ENCODE measurements at regions not wholly inside any gene's neighbourhood (a gene's known extent, or its start where the extent isn't known, plus 50 kb on each side); places are given as distances from the start of the nearest gene placed in this dataset.
"Not testable (repeated sequence)": the region's sequence is repeated elsewhere in the genome, so short reads cannot be mapped to it uniquely, and the experiment has no call there.

DNA sequence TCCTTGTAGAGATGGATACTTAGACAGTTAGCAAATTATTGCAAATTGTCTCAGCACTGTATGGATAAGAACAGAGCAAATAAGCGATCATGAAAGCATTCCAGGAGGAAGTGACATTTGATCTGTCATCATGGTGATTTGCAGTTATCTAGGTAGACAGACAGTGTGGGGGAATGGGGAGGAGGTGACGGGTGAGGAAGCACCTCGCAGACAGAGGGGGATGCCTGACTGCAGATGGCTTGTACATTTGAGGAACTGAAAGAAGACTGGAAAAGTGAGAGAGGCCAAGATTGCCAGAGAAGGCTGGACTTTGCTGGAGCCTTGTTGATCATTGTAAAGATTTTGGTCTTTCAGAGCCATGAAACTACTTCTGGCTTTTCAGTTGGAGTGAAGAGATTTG lies 318.2 kb upstream of the CELF2 start:
- no peaks in the 10 kb centered on the region; the same call in 1 of the 2 replicates for H3K4me1 ChIP-seq (ENCODE audit: control insufficient read depth, insufficient read depth, low read length)
- H3K4me3 ChIP-seq (ENCODE audit: low read length) = no peak overlapping the region
- H3K9me3 ChIP-seq (ENCODE audit: control insufficient read depth, insufficient read depth, low read length) = no peaks in the 10 kb centered on the region
- no peak for DNase-seq (ENCODE audit: low read depth, low spot score)
- H3K27me3 ChIP-seq (ENCODE audit: control insufficient read depth, insufficient read depth, low read length) = no peaks in the 10 kb centered on the region; the same call in 1 of the 2 replicates
- no peaks in the 10 kb centered on the region for H3K36me3 ChIP-seq (ENCODE audit: control insufficient read depth, insufficient read depth, low read length)
- H3K27ac ChIP-seq (ENCODE audit: low read length) = no peak overlapping the region
- no CpG with 5 or more reads among the region's 3 CpGs for WGBS (ENCODE audit: insufficient coverage, insufficient read length)

DNA sequence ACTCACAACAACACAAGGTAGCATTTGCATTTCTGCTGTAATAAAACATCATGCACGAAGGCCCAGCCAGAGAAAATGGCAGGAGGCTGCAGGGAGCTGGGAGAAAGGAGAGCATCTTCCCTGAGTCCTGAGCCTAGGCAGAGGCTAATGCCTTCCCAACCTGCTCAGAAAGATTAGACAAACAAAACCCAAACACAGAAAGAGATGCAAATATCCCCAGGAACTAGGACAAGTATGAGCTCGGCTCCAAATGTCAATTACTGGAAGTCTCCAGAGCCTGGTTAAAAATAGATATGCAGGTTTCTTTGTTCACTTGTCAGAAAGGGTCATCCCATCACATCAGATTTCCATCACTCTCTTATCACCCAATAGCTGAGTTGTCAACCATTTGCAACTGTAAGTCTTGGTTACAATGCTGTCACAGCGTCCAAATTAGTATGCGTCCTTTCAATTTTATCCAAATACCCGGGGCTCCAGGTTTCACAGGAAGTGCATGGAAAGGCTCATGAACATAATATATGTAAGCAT lies 316.5 kb upstream of the CELF2 start:
- H3K36me3 ChIP-seq (ENCODE audit: control insufficient read depth, insufficient read depth, low read length) = no peaks in the 10 kb centered on the region
- H3K4me1 ChIP-seq (ENCODE audit: control insufficient read depth, insufficient read depth, low read length) = no peaks in the 10 kb centered on the region; the same call in 1 of the 2 replicates
- DNase-seq (ENCODE audit: low read depth, low spot score) = no peak
- no peak overlapping the region for H3K4me3 ChIP-seq (ENCODE audit: low read length)
- no peak overlapping the region for H3K27ac ChIP-seq (ENCODE audit: low read length)
- no CpG with 5 or more reads among the region's 5 CpGs for WGBS (ENCODE audit: insufficient coverage, insufficient read length)
- H3K9me3 ChIP-seq (ENCODE audit: control insufficient read depth, insufficient read depth, low read length) = no peaks in the 10 kb centered on the region
- no peaks in the 10 kb centered on the region; the same call in 1 of the 2 replicates for H3K27me3 ChIP-seq (ENCODE audit: control insufficient read depth, insufficient read depth, low read length)

DNA sequence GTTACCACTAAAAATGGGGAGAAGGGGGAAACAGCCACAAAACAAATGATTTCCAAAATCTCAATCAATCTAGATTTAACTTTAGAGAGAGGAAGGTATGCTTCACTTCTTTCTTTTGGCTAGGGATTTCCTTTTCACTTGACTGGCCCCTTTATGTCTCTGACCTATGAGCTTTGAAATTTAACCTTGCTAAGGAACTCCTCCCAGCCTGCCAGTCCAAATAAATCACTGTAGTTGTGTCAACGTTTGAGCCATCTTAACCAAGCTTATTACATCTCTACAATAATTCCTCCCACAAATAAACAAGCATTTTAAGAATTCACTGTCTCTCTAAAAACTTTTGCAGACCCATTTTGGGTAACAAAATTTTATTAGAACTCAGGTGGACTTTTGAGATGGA lies 315.5 kb upstream of the CELF2 start:
- no peaks in the 10 kb centered on the region for H3K36me3 ChIP-seq (ENCODE audit: control insufficient read depth, insufficient read depth, low read length)
- H3K4me1 ChIP-seq (ENCODE audit: control insufficient read depth, insufficient read depth, low read length) = no peaks in the 10 kb centered on the region; the same call in 1 of the 2 replicates
- H3K27ac ChIP-seq (ENCODE audit: low read length) = no peak overlapping the region
- H3K27me3 ChIP-seq (ENCODE audit: control insufficient read depth, insufficient read depth, low read length) = no peaks in the 10 kb centered on the region; the same call in 1 of the 2 replicates
- no peak for DNase-seq (ENCODE audit: low read depth, low spot score)
- WGBS (ENCODE audit: insufficient coverage, insufficient read length) = no CpG with 5 or more reads among the region's 1 CpG
- no peak overlapping the region for H3K4me3 ChIP-seq (ENCODE audit: low read length)
- no peaks in the 10 kb centered on the region for H3K9me3 ChIP-seq (ENCODE audit: control insufficient read depth, insufficient read depth, low read length)

DNA sequence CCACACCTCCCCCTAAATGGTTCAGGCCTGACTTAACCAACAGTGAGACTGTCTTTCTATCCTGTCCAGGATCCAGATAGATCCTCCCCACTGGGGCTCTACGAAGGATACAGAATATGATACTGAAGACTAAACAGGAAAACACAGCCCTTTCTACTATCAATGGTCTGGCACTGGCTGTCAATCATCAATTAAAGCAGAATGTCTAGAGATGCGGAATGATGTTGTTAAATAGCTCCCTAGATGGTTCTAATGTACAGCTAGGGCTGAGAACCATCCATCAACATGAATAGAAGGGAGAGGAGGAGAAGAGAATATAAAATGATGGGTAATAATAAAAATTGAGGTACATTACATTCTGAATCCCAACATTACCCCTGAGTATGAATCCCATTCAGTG lies 314.3 kb upstream of the CELF2 start:
- Histone ChIP-seq H3K9me3 (ENCODE audit: control insufficient read depth, insufficient read depth, low read length) (no peaks in the 10 kb centered on the region), H3K27ac (ENCODE audit: low read length) (no peak overlapping the region), H3K27me3 (ENCODE audit: control insufficient read depth, insufficient read depth, low read length) (no peaks in the 10 kb centered on the region; the same call in 1 of the 2 replicates), H3K4me3 (ENCODE audit: low read length) (no peak overlapping the region), H3K4me1 (ENCODE audit: control insufficient read depth, insufficient read depth, low read length) (no peaks in the 10 kb centered on the region; the same call in 1 of the 2 replicates), H3K36me3 (ENCODE audit: control insufficient read depth, insufficient read depth, low read length) (no peaks in the 10 kb centered on the region)
- WGBS (ENCODE audit: insufficient coverage, insufficient read length) = no CpG with 5 or more reads among the region's 2 CpGs
- DNase-seq (ENCODE audit: low read depth, low spot score) = no peak

DNA sequence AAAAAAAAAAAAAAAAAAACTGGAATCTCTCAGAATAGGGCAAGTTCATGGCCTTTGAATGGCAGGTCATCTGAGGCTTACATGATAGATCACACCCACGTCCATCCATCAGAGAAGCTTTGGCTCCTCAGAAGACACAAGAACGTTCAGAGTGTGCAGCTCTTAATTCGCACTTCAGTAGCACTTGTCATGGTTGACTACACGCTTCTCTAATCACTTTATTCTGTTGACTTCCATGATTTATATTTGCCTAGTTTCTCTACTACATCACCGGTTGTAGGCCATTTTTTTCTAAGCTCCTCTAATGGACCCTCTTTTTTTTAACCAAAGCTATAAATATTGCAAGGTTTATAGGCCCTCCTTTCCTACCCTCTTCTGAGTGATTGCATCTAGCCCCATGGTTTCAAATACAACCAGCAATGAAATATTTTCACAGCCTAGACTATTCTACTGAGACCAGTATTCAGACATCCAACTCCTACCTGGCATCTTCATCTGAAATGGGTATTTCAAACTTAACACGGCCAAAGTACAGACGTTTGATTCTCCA lies 305.4 kb upstream of the CELF2 start:
- H3K36me3 ChIP-seq (ENCODE audit: control insufficient read depth, insufficient read depth, low read length) = no peaks in the 10 kb centered on the region
- H3K27ac ChIP-seq (ENCODE audit: low read length) = no peak overlapping the region
- peaks cover 2% of the 10 kb centered on the region; the same call in 1 of the 2 replicates for H3K4me1 ChIP-seq (ENCODE audit: control insufficient read depth, insufficient read depth, low read length)
- DNase-seq (ENCODE audit: low read depth, low spot score) = no peak
- H3K4me3 ChIP-seq (ENCODE audit: low read length) = no peak overlapping the region
- no peaks in the 10 kb centered on the region for H3K9me3 ChIP-seq (ENCODE audit: control insufficient read depth, insufficient read depth, low read length)
- H3K27me3 ChIP-seq (ENCODE audit: control insufficient read depth, insufficient read depth, low read length) = no peaks in the 10 kb centered on the region
- no CpG with 5 or more reads among the region's 7 CpGs for WGBS (ENCODE audit: insufficient coverage, insufficient read length)

DNA sequence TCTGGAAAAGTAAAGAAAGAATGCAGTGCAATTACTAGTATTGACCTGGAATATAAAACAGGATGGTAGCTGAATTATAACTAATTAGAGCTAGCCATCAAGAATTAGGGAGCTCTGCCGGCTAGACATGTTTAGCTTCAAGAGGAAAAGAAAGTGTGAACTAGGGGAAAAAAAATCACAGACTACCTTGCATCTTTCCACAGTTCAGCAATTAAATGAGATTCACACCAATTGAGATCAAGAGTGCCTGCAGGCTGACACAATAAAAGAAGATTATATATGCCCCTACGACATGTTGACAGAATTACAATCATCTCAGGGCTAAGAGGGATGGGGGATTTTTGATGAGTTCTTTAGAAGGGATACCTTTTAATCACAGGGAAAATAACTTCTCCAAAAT lies 303.3 kb upstream of the CELF2 start:
- DNase-seq (ENCODE audit: low read depth, low spot score) = no peak
- Histone ChIP-seq H3K9me3 (ENCODE audit: control insufficient read depth, insufficient read depth, low read length) (no peaks in the 10 kb centered on the region), H3K36me3 (ENCODE audit: control insufficient read depth, insufficient read depth, low read length) (no peaks in the 10 kb centered on the region), H3K4me1 (ENCODE audit: control insufficient read depth, insufficient read depth, low read length) (peaks cover 2% of the 10 kb centered on the region; the same call in 1 of the 2 replicates), H3K27me3 (ENCODE audit: control insufficient read depth, insufficient read depth, low read length) (no peaks in the 10 kb centered on the region), H3K27ac (ENCODE audit: low read length) (no peak overlapping the region), H3K4me3 (ENCODE audit: low read length) (no peak overlapping the region)
- WGBS (ENCODE audit: insufficient coverage, insufficient read length) = no CpG with 5 or more reads among the region's 2 CpGs

DNA sequence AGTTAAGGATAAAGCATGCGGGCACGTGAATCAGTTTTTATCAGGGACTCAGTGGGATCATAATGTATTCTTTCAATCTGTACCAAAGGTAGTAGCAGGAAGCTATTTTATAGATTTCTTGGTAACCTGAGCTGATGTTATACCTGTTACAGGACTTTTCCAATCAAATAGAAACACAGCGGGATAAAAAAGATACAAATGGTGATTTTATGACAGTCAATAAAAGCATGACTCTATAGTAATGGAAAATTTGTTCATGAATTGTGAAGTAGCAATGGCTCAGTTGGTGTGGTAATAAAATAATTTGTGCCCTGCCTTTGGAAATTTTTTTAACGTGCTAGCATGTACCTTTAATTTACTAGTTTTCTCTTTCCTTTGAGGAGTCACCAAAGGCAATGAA lies 300.7 kb upstream of the CELF2 start:
- Histone ChIP-seq H3K27ac (ENCODE audit: low read length) (no peak overlapping the region), H3K36me3 (ENCODE audit: control insufficient read depth, insufficient read depth, low read length) (no peaks in the 10 kb centered on the region), H3K4me3 (ENCODE audit: low read length) (no peak overlapping the region), H3K4me1 (ENCODE audit: control insufficient read depth, insufficient read depth, low read length) (no peaks in the 10 kb centered on the region), H3K9me3 (ENCODE audit: control insufficient read depth, insufficient read depth, low read length) (no peaks in the 10 kb centered on the region), H3K27me3 (ENCODE audit: control insufficient read depth, insufficient read depth, low read length) (no peaks in the 10 kb centered on the region)
- WGBS (ENCODE audit: insufficient coverage, insufficient read length) = no CpG with 5 or more reads among the region's 4 CpGs
- no peak for DNase-seq (ENCODE audit: low read depth, low spot score)

DNA sequence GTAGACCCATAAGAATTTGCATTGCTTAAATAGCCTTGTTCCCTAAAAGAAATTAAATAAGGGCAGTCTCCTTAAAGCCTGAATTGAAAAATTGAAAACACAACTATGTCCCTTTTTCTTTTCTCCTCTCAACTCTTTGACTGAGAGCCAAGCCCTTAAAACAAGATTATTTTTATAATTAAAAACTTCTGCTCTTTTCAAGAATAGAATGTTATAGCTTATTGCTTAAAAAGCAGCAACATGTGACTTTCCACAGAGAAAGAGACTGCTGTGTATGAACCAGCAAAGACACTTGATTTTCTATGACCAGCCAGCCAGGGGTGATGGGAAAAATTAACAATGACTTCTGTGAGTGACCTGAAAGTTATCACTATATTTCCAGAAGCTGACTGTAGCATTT lies 295.2 kb upstream of the CELF2 start:
- Histone ChIP-seq H3K27ac (ENCODE audit: low read length) (no peak overlapping the region), H3K4me1 (ENCODE audit: control insufficient read depth, insufficient read depth, low read length) (no peaks in the 10 kb centered on the region), H3K36me3 (ENCODE audit: control insufficient read depth, insufficient read depth, low read length) (no peaks in the 10 kb centered on the region), H3K27me3 (ENCODE audit: control insufficient read depth, insufficient read depth, low read length) (no peaks in the 10 kb centered on the region), H3K4me3 (ENCODE audit: low read length) (no peak overlapping the region), H3K9me3 (ENCODE audit: control insufficient read depth, insufficient read depth, low read length) (no peaks in the 10 kb centered on the region)
- no peak for DNase-seq (ENCODE audit: low read depth, low spot score)

DNA sequence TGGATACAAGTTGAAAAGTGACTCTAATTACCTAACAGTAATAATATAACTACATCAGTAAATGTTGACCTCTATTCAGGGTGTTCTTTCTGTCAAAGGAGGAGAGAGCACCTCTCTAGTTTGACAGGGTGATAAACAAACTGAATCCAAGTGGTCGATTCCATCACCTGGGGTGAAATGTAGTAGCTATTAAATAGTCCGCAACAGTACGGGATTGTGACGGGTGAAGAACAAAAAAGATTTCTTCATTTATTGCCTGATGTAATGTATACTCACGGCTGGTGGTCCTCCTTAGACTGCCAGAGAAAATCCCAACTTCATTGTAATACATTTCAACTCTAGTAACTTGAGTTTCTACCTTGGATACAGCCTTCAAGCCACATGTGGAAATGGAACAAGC lies 292.5 kb upstream of the CELF2 start:
- no peak overlapping the region for H3K4me3 ChIP-seq (ENCODE audit: low read length)
- no peak overlapping the region for H3K27ac ChIP-seq (ENCODE audit: low read length)
- no peak for DNase-seq (ENCODE audit: low read depth, low spot score)
- H3K36me3 ChIP-seq (ENCODE audit: control insufficient read depth, insufficient read depth, low read length) = no peaks in the 10 kb centered on the region
- WGBS (ENCODE audit: insufficient coverage, insufficient read length) = no CpG with 5 or more reads among the region's 5 CpGs
- no peaks in the 10 kb centered on the region for H3K27me3 ChIP-seq (ENCODE audit: control insufficient read depth, insufficient read depth, low read length)
- no peaks in the 10 kb centered on the region for H3K9me3 ChIP-seq (ENCODE audit: control insufficient read depth, insufficient read depth, low read length)
- H3K4me1 ChIP-seq (ENCODE audit: control insufficient read depth, insufficient read depth, low read length) = no peaks in the 10 kb centered on the region

DNA sequence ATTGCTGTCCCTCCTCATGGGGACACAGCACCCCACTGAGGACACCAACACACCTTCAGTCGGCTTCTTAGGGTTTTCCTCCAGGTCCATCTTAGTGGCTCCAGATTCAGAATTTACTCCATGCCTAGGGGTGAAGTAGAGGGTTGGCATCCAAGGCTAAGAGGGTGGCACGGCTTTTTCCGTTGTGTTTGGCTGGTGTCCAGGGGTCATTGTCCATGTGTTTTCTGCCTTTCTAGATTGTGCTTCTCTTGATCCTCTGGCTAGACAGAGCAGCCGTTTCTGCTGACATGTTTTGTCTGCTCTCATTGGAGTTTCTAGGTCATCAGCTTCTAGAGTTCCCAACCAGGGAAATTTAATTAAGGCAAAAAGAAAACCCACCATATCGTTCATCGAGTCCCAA lies 291.6 kb upstream of the CELF2 start:
- no peak for DNase-seq (ENCODE audit: low read depth, low spot score)
- Histone ChIP-seq H3K4me3 (ENCODE audit: low read length) (no peak overlapping the region), H3K27ac (ENCODE audit: low read length) (no peak overlapping the region), H3K9me3 (ENCODE audit: control insufficient read depth, insufficient read depth, low read length) (no peaks in the 10 kb centered on the region), H3K27me3 (ENCODE audit: control insufficient read depth, insufficient read depth, low read length) (no peaks in the 10 kb centered on the region), H3K36me3 (ENCODE audit: control insufficient read depth, insufficient read depth, low read length) (no peaks in the 10 kb centered on the region), H3K4me1 (ENCODE audit: control insufficient read depth, insufficient read depth, low read length) (no peaks in the 10 kb centered on the region)
- WGBS (ENCODE audit: insufficient coverage, insufficient read length) = no CpG with 5 or more reads among the region's 6 CpGs

DNA sequence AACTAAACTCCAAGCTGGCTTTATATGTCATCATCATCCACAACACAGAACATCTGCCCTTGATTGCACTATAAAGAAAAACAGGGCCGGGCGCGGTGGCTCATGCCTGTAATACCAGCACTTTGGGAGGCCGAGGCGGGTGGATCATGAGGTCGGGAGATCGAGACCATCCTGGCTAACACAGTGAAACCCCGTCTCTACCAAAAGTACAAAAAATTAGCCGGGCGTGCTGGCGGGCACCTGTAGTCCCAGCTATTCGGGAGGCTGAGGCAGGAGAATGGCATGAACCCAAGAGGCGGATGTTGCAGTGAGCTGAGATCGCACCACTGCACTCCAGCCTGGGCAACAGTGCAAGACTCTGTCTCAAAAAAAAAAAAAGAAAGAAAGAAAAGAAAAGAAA lies 290.3 kb upstream of the CELF2 start:
- not testable (repeated sequence) for H3K9me3 ChIP-seq (ENCODE audit: control insufficient read depth, insufficient read depth, low read length); H3K27me3 ChIP-seq (ENCODE audit: control insufficient read depth, insufficient read depth, low read length); H3K4me1 ChIP-seq (ENCODE audit: control insufficient read depth, insufficient read depth, low read length); H3K36me3 ChIP-seq (ENCODE audit: control insufficient read depth, insufficient read depth, low read length); H3K27ac ChIP-seq (ENCODE audit: low read length); DNase-seq (ENCODE audit: low read depth, low spot score); H3K4me3 ChIP-seq (ENCODE audit: low read length)
- no CpG with 5 or more reads among the region's 14 CpGs for WGBS (ENCODE audit: insufficient coverage, insufficient read length)

All from iPS DF 6.9 (cell line).